H1 (cell line): ENCODE measurements at regions not wholly inside any gene's neighbourhood (a gene's known extent, or its start where the extent isn't known, plus 50 kb on each side); places are given as distances from the start of the nearest gene placed in this dataset.

Experiments
- CTCF ChIA-PET: fragments of 300-600 bp; sonication (Branson Sonifier 250); formaldehyde crosslinking; loops from one replicate; lab custom pipeline; 2021; ENCODE audit not compliant: partially characterized antibody; lab: Charles Lee
- POLR2A ChIA-PET: fragments of 300-600 bp; sonication (Branson Sonifier 250); formaldehyde crosslinking; loops from one replicate; lab custom pipeline; 2021; ENCODE audit warnings: inconsistent platforms; ENCODE audit not compliant: partially characterized antibody; lab: Charles Lee
- DNase-seq, 2 experiments: peaks; one replicate each; pipeline versions ENCODE4 v3.0.0 to v3.0.0-alpha.2; 2010 to 2022; ENCODE audit warnings: low spot score in 2 of 2, low read depth in 1 of 2, mixed read lengths in 1 of 2
- FAIRE-seq: peaks from 2 replicates; lab custom pipeline; 2011; peaks lifted over from hg19 to GRCh38; lab: Jason Lieb, UNC
- H2AFZ ChIP-seq: 2 replicates; pipeline ENCODE4 v1.8.1; 2012; ENCODE audit warnings: low read length, inconsistent platforms
- H2AK5ac ChIP-seq: 2 replicates; pipeline ENCODE4 v1.6.1; 2013; ENCODE audit warnings: low read depth, low read length
- H2BK120ac ChIP-seq: replicated peaks from 2 replicates; pipeline ENCODE3; 2013; ENCODE audit warnings: low read depth, low read length, inconsistent platforms
- H2BK12ac ChIP-seq: 2 replicates; pipeline ENCODE4 v1.6.1; 2013; ENCODE audit warnings: low read depth, low read length
- H2BK15ac ChIP-seq: 2 replicates; pipeline ENCODE4 v1.6.1; 2013; ENCODE audit warnings: low read length
- H2BK20ac ChIP-seq: 2 replicates; pipeline ENCODE4 v1.6.1; 2013; ENCODE audit warnings: low read length
- H2BK5ac ChIP-seq: 2 replicates; pipeline ENCODE4 v1.6.1; 2013; ENCODE audit warnings: low read depth, low read length
- H3K14ac ChIP-seq: 2 replicates; pipeline ENCODE4 v1.6.1; 2013; ENCODE audit warnings: inconsistent platforms; ENCODE audit not compliant: insufficient read length
- H3K18ac ChIP-seq: 2 replicates; pipeline ENCODE4 v1.6.1; 2013; ENCODE audit warnings: low read length; ENCODE audit errors: extremely low read depth
- H3K23ac ChIP-seq: 2 replicates; pipeline ENCODE4 v1.6.1; 2013; ENCODE audit warnings: inconsistent platforms; ENCODE audit not compliant: insufficient read length
- H3K23me2 ChIP-seq: 2 replicates; pipeline ENCODE4 v1.6.1; 2013; ENCODE audit warnings: low read depth, low read length
- H3K27ac ChIP-seq: 2 replicates; pipeline ENCODE4 v1.6.1; 2011; ENCODE audit warnings: low read depth, low read length, inconsistent platforms
- H3K27me3 ChIP-seq, 4 experiments: replicated peaks in 1 of 4; 1 replicate in 1 of 4; 2 replicates in 3 of 4; pipeline versions ENCODE4 v1.6.1 to v1.8.1; 2011 to 2013; ENCODE audit warnings: low read length in 3 of 4, mild to moderate bottlenecking in 3 of 4, inconsistent platforms in 2 of 4, mixed read lengths in 2 of 4, moderate library complexity in 1 of 4; ENCODE audit not compliant: control insufficient read depth in 3 of 4, insufficient read depth in 3 of 4; ENCODE audit errors: extremely low read depth in 1 of 4
- H3K36me3 ChIP-seq, 4 experiments: 2 replicates each; pipeline versions ENCODE4 v1.6.1 to v1.8.1; 2011 to 2013; ENCODE audit warnings: mild to moderate bottlenecking in 4 of 4, low read length in 3 of 4, moderate library complexity in 2 of 4, control low read depth in 1 of 4, inconsistent platforms in 1 of 4; ENCODE audit not compliant: insufficient read depth in 4 of 4, control insufficient read depth in 2 of 4
- H3K4ac ChIP-seq: replicated peaks from 2 replicates; pipeline ENCODE3; 2013; ENCODE audit warnings: low read length, low read depth, mixed read lengths, inconsistent platforms; ENCODE audit not compliant: insufficient read length
- H3K4me1 ChIP-seq, 4 experiments: replicated peaks in 1 of 4; 1 replicate in 1 of 4; 2 replicates in 3 of 4; pipeline versions ENCODE4 v1.6.1 to v1.8.1; 2011 to 2013; ENCODE audit warnings: low read length in 3 of 4, inconsistent platforms in 2 of 4, mixed read lengths in 1 of 4; ENCODE audit not compliant: insufficient read depth in 4 of 4, control insufficient read depth in 3 of 4
- H3K4me2 ChIP-seq, 2 experiments: 2 replicates each; pipeline versions ENCODE4 v1.6.1 to v1.8.1; 2011 to 2013; ENCODE audit warnings: low read depth in 2 of 2, low read length in 2 of 2, control low read depth in 1 of 2, inconsistent platforms in 1 of 2, mild to moderate bottlenecking in 1 of 2; ENCODE audit not compliant: insufficient read depth in 1 of 2
- H3K4me3 ChIP-seq, 4 experiments: fragments of 200-600, 300-600 bp in 1 of 4; sonication (generic), shearing (Covaris generic), sonication (Bioruptor Twin) in 1 of 4; 2 replicates each; pipeline versions ENCODE4 v1.5.1 to v1.8.1; 2011 to 2016; ENCODE audit warnings: low read length in 4 of 4, low read depth in 3 of 4, control low read depth in 2 of 4, inconsistent platforms in 2 of 4, mild to moderate bottlenecking in 2 of 4, mixed read lengths in 1 of 4, moderate library complexity in 1 of 4; ENCODE audit not compliant: insufficient read depth in 2 of 4; ENCODE audit errors: extremely low read depth in 1 of 4
- H3K56ac ChIP-seq: replicated peaks from 2 replicates; pipeline ENCODE3; 2013; ENCODE audit warnings: low read depth, mild to moderate bottlenecking, mixed read lengths, low read length, inconsistent platforms; ENCODE audit not compliant: insufficient read length
- H3K79me1 ChIP-seq: 2 replicates; pipeline ENCODE4 v1.6.1; 2013; ENCODE audit warnings: low read depth, low read length, control low read depth
- H3K79me2 ChIP-seq, 2 experiments: 2 replicates each; pipeline versions ENCODE4 v1.6.1 to v1.8.1; 2012 to 2013; ENCODE audit warnings: low read length in 2 of 2, mild to moderate bottlenecking in 2 of 2, inconsistent platforms in 1 of 2; ENCODE audit not compliant: insufficient read depth in 2 of 2, control insufficient read depth in 1 of 2
- H3K9ac ChIP-seq, 4 experiments: replicated peaks in 1 of 4; 1 replicate in 1 of 4; 2 replicates in 3 of 4; pipeline versions ENCODE4 v1.6.1 to v1.8.1; 2011 to 2013; ENCODE audit warnings: low read depth in 3 of 4, low read length in 3 of 4, control low read depth in 2 of 4, mild to moderate bottlenecking in 2 of 4, moderate library complexity in 2 of 4, inconsistent platforms in 1 of 4; ENCODE audit errors: extremely low read depth in 1 of 4
- H3K9me3 ChIP-seq, 2 experiments: 2 replicates each; pipeline versions ENCODE4 v1.6.1 to v1.8.1; 2012 to 2013; ENCODE audit warnings: mild to moderate bottlenecking in 2 of 2, moderate library complexity in 2 of 2, control low read depth in 1 of 2, inconsistent platforms in 1 of 2, low read depth in 1 of 2, low read length in 1 of 2, mixed read lengths in 1 of 2; ENCODE audit not compliant: insufficient read depth in 2 of 2
- H4K20me1 ChIP-seq, 2 experiments: replicated peaks in 1 of 2; 2 replicates each; pipeline versions ENCODE3 to v1.8.1; 2011 to 2013; ENCODE audit warnings: inconsistent platforms in 2 of 2, low read length in 2 of 2, mild to moderate bottlenecking in 1 of 2; ENCODE audit not compliant: insufficient read depth in 2 of 2, control insufficient read depth in 1 of 2
- H4K5ac ChIP-seq: 2 replicates; pipeline ENCODE4 v1.6.1; 2013; ENCODE audit warnings: low read length, low read depth, mixed read lengths, inconsistent platforms; ENCODE audit not compliant: insufficient read length
- H4K8ac ChIP-seq: 2 replicates; pipeline ENCODE4 v1.8.0; 2013; ENCODE audit warnings: mild to moderate bottlenecking, moderate library complexity, low read length, inconsistent platforms; ENCODE audit not compliant: insufficient read depth; ENCODE audit errors: extremely low read depth
- H4K91ac ChIP-seq: replicated peaks from 2 replicates; pipeline ENCODE3; 2013; ENCODE audit warnings: low read length, mixed read lengths, inconsistent platforms; ENCODE audit not compliant: insufficient read length
- CBX5 ChIP-seq: fragments of 300-800, 300-1000 bp; sonication (generic); IDR thresholded peaks from 2 replicates; pipeline ENCODE4 v1.7.1; 2016; ENCODE audit warnings: antibody characterized with exemption, low read length, low read depth
- CHD1 ChIP-seq: IDR thresholded peaks from 2 replicates; pipeline ENCODE4 v1.6.1; 2012; ENCODE audit warnings: low read depth, low read length, improper control_type of control experiment
- CREB1 ChIP-seq: IDR thresholded peaks from 2 replicates; pipeline ENCODE4 v1.6.1; 2012; ENCODE audit warnings: inconsistent platforms
- CTCF ChIP-seq, 3 experiments: IDR thresholded peaks; 1 replicate in 2 of 3; 2 replicates in 1 of 3; pipeline versions ENCODE4 v1.5.1 to v1.6.1; 2011; ENCODE audit warnings: low read length in 3 of 3, mild to moderate bottlenecking in 3 of 3, inconsistent platforms in 2 of 3, low read depth in 1 of 3, moderate library complexity in 1 of 3; ENCODE audit not compliant: insufficient read depth in 1 of 3; ENCODE audit errors: control extremely low read depth in 1 of 3
- HDAC2 ChIP-seq, 2 experiments: fragments of 300-600 bp in 1 of 2; sonication (generic) in 1 of 2; IDR thresholded peaks; 2 replicates each; pipeline ENCODE4 v1.6.1; 2011 to 2012; ENCODE audit warnings: low read depth in 2 of 2, low read length in 2 of 2, mild to moderate bottlenecking in 2 of 2, moderate library complexity in 2 of 2, borderline replicate concordance in 1 of 2, inconsistent platforms in 1 of 2
- POLR2AphosphoS5 ChIP-seq: IDR thresholded peaks from 2 replicates; pipeline ENCODE4 v1.6.1; 2011; ENCODE audit warnings: low read depth, low read length
- RFX5 ChIP-seq: IDR thresholded peaks from 2 replicates; pipeline ENCODE4 v1.6.1; 2011; ENCODE audit warnings: low read depth, low read length, improper control_type of control experiment, borderline replicate concordance
- SAP30 ChIP-seq: fragments of 300-600 bp; sonication (generic); IDR thresholded peaks from 2 replicates; pipeline ENCODE4 v1.7.1; 2012; ENCODE audit warnings: low read length, moderate library complexity, mild to moderate bottlenecking, inconsistent platforms; ENCODE audit not compliant: insufficient read depth, insufficient replicate concordance
- SIRT6 ChIP-seq: IDR thresholded peaks from one replicate; pipeline ENCODE4 v1.7.1; 2012; ENCODE audit warnings: low read length, inconsistent platforms
- SP1 ChIP-seq: IDR thresholded peaks from 2 replicates; pipeline ENCODE4 v1.6.1; 2011; ENCODE audit warnings: low read depth, low read length
- WGBS, 2 experiments: shearing (Covaris generic) in 1 of 2; methylation state at CpG; one replicate each; pipeline versions ENCODE4 v1.1.6 to v1.1.7; 2013 to 2015; ENCODE audit warnings: low lambda C conversion rate in 2 of 2, mixed read lengths in 2 of 2, inconsistent platforms in 1 of 2, low coverage in 1 of 2, missing lambda C conversion rate in 1 of 2; ENCODE audit not compliant: insufficient replicate concordance in 2 of 2, insufficient coverage in 1 of 2, insufficient read length in 1 of 2; ENCODE audit errors: extremely low coverage in 1 of 2, missing lambda C conversion rate in 1 of 2; 5-methylcytosine and 5-hydroxymethylcytosine counted together
- TF ChIP-seq, protein P1 (sequence below): IDR thresholded peaks from 2 replicates; pipeline ENCODE4 v1.6.1; 2012; ENCODE audit warnings: low read length, inconsistent platforms

DNA sequence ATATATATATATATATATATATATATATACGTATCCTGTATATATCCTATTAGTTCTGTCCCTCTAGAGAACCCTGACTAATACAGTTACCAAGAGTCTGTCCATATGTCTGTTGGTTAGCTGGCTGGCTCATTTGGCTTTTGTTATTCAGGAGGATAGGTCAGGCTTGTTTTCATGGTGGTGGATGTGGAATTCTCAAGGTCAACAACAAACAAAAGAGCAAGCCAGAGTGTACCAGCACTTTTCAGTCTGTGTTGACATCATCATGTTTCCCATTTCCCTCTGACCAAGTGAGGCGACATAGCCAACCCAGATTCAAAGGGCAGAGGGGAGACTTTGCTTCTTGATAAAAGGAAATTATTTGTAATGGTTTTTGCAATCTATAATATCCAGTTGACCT, 88.5 kb upstream of the PTCHD4 start:
- Histone ChIP-seq H3K9me3 (no peaks in the 10 kb centered on the region), H2BK5ac (no peak overlapping the region), H3K4me1 (no peaks in the 10 kb centered on the region), H2BK15ac (no peak overlapping the region), H4K5ac (no peak overlapping the region), H3K4me3 (no peak overlapping the region), H2BK20ac (no peak overlapping the region), H3K9ac (no peak overlapping the region), H2AFZ (no peak overlapping the region; the same call in 1 of the 2 replicates), H3K27me3 (peaks cover 0 to 2% (median 0%) of the 10 kb centered on the region in 4 experiments; a peak in 1 of 7 replicates), H4K20me1 (no peaks in the 10 kb centered on the region), H3K14ac (no peak overlapping the region), H3K4me2 (no peak overlapping the region), H3K27ac (no peak overlapping the region), H3K56ac (no peak overlapping the region), H2BK120ac (no peak overlapping the region), H2BK12ac (no peak overlapping the region), H3K79me2 (no peaks in the 10 kb centered on the region), H4K91ac (no peak overlapping the region), H3K23me2 (no peaks in the 10 kb centered on the region), H3K36me3 (no peaks in the 10 kb centered on the region), H3K18ac (no peak overlapping the region), H4K8ac (no peak overlapping the region), H3K4ac (no peak overlapping the region), H2AK5ac (no peak overlapping the region), H3K79me1 (no peaks in the 10 kb centered on the region), H3K23ac (no peak overlapping the region)
- CTCF ChIA-PET = no interaction called here
- FAIRE-seq = no peak
- DNase-seq = no peak
- WGBS, 2 experiments = 80% methylated on average over 2 of the region's 2 CpGs; no CpG with 5 or more reads in 1 of the 2 experiments
- POLR2A ChIA-PET = no interaction called here
- TF ChIP-seq SAP30 (no peak), SIRT6 (no peak), HDAC2 (IDR thresholded peaks at IDR 0.05; ENCODE audit: borderline replicate concordance in 1 of 2, low read depth in 2 of 2, low read length in 2 of 2) (no peak), SP1 (no peak), CTCF (IDR thresholded peaks at IDR 0.05; ENCODE audit: control extremely low read depth in 1 of 3, insufficient read depth in 1 of 3, low read depth in 1 of 3, low read length in 3 of 3) (no peak), POLR2AphosphoS5 (no peak), CHD1 (no peak), CREB1 (no peak), CBX5 (no peak), RFX5 (no peak)
- TF ChIP-seq, protein P1, sequence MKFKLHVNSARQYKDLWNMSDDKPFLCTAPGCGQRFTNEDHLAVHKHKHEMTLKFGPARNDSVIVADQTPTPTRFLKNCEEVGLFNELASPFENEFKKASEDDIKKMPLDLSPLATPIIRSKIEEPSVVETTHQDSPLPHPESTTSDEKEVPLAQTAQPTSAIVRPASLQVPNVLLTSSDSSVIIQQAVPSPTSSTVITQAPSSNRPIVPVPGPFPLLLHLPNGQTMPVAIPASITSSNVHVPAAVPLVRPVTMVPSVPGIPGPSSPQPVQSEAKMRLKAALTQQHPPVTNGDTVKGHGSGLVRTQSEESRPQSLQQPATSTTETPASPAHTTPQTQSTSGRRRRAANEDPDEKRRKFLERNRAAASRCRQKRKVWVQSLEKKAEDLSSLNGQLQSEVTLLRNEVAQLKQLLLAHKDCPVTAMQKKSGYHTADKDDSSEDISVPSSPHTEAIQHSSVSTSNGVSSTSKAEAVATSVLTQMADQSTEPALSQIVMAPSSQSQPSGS = no peak
